ENCODE measurements at regions not wholly inside any gene's neighbourhood (a gene's known extent, or its start where the extent isn't known, plus 50 kb on each side); places are given as distances from the start of the nearest gene placed in this dataset.

- no peak overlapping the region for H3K4me3 ChIP-seq
- ATAC-seq (no peak), DNase-seq (no peak)
- peaks cover 0 to 3% (median 0%) of the 10 kb centered on the region in 11 donors for H3K9me3 ChIP-seq
- TF ChIP-seq, protein P1, sequence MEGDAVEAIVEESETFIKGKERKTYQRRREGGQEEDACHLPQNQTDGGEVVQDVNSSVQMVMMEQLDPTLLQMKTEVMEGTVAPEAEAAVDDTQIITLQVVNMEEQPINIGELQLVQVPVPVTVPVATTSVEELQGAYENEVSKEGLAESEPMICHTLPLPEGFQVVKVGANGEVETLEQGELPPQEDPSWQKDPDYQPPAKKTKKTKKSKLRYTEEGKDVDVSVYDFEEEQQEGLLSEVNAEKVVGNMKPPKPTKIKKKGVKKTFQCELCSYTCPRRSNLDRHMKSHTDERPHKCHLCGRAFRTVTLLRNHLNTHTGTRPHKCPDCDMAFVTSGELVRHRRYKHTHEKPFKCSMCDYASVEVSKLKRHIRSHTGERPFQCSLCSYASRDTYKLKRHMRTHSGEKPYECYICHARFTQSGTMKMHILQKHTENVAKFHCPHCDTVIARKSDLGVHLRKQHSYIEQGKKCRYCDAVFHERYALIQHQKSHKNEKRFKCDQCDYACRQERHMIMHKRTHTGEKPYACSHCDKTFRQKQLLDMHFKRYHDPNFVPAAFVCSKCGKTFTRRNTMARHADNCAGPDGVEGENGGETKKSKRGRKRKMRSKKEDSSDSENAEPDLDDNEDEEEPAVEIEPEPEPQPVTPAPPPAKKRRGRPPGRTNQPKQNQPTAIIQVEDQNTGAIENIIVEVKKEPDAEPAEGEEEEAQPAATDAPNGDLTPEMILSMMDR (IDR thresholded peaks at IDR 0.05), result no peak
- no peaks in the 10 kb centered on the region for H3K36me3 ChIP-seq
- H3K27me3 ChIP-seq, result peaks cover 0 to 12% (median 0%) of the 10 kb centered on the region in 7 donors
- intact Hi-C loops (cut with DNase I), result no loop called here
- no peaks in the 10 kb centered on the region for H3K4me1 ChIP-seq
- no peak overlapping the region for H3K27ac ChIP-seq
- WGBS, 2 donors, result 45 to 48% methylated on average over 2 of the region's 2 CpGs
Measured at GRCh38 chr10:84801156-84801555, 472.8 kb downstream of the CCSER2 start.

DNA sequence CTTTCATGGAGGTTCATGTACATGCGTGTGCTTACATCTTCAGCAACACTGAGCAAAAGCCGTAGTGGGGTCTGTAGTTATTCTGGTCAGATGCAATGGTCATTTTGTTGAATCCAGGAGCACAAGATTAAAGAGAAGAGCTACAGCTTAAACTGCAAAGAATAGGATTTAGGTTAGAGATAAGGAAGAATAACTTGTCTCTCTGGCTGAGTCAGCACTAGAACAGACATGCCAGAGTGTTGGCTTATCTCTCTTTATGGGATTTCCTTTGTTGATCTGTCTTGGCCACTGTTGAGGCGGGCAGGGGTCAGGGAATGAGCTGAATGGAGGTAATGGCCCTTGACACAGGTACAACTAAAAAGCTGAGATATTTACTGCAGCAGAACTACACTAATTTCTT is 473.5 kb downstream of the CCSER2 start:
- intact Hi-C loops (cut with DNase I), result no loop called here
- peaks cover 0 to 12% (median 0%) of the 10 kb centered on the region in 7 donors for H3K27me3 ChIP-seq
- H3K4me3 ChIP-seq, result no peak overlapping the region
- H3K27ac ChIP-seq, result no peak overlapping the region
- WGBS, 2 donors, result 67 to 74% methylated on average over 3 of the region's 3 CpGs
- no peak for DNase-seq
- peaks cover 0 to 10% (median 0%) of the 10 kb centered on the region in 11 donors for H3K9me3 ChIP-seq
- TF ChIP-seq, protein P1 (IDR thresholded peaks at IDR 0.05), result no peak
- ATAC-seq, result no peak
- no peaks in the 10 kb centered on the region for H3K36me3 ChIP-seq
- no peaks in the 10 kb centered on the region for H3K4me1 ChIP-seq

- TF ChIP-seq, protein P1 (IDR thresholded peaks at IDR 0.05), result no peak
- intact Hi-C loops (cut with DNase I), result no loop called here
- no peak overlapping the region for H3K27ac ChIP-seq
- H3K4me3 ChIP-seq, result no peak overlapping the region
- DNase-seq (no peak), ATAC-seq (no peak)
- H3K4me1 ChIP-seq, result no peaks in the 10 kb centered on the region
- 66 to 70% methylated on average over 2 of the region's 2 CpGs for WGBS, 2 donors
- H3K27me3 ChIP-seq, result no peaks in the 10 kb centered on the region
- peaks cover 0 to 10% (median 0%) of the 10 kb centered on the region in 11 donors for H3K9me3 ChIP-seq
- H3K36me3 ChIP-seq, result no peaks in the 10 kb centered on the region
Measured at GRCh38 chr10:84805149-84805548, 476.8 kb downstream of the CCSER2 start.

- no peaks in the 10 kb centered on the region for H3K36me3 ChIP-seq
- 68% methylated on average over 5 of the region's 5 CpGs for WGBS, 2 donors
- H3K4me1 ChIP-seq, result no peaks in the 10 kb centered on the region
- ATAC-seq (no peak), DNase-seq (no peak)
- H3K9me3 ChIP-seq, result peaks cover 0 to 12% (median 0%) of the 10 kb centered on the region in 11 donors
- no peak overlapping the region for H3K27ac ChIP-seq
- no peaks in the 10 kb centered on the region for H3K27me3 ChIP-seq
- TF ChIP-seq, protein P1 (IDR thresholded peaks at IDR 0.05), result no peak
- intact Hi-C loops (cut with DNase I), result no loop called here
- H3K4me3 ChIP-seq, result no peak overlapping the region
Measured at GRCh38 chr10:84811113-84811512, 482.7 kb downstream of the CCSER2 start.
